ENCODE measurements at regions not wholly inside any gene's neighbourhood (a gene's known extent, or its start where the extent isn't known, plus 50 kb on each side); places are given as distances from the start of the nearest gene placed in this dataset.

DNA sequence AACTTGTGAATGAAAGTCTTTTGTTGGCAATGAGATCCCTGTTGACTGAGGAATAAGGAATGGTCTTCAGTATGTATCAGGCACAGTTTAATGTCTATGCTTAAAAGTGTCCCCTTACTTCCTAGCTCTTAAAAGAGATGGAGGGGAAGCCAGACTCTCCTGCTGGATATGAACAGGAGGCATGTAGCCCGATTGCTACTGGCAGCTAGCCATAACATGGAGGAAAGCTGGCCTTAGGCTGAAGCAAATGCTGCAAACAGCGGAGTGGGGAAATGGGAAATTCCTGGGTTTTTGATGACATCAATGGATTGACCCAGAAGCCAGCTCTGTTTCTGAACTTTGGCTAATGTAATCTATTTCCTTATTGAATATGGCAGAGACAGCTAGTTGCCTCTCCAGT lies 266.1 kb downstream of the SLC4A3 start:
- no peak overlapping the region for H2AFZ ChIP-seq
- TF ChIP-seq EZH2phosphoT487 (IDR thresholded peaks at IDR 0.05; ENCODE audit: insufficient read depth, low read depth), result no peak
- no peak for TF ChIP-seq EZH2 (IDR thresholded peaks at IDR 0.05; ENCODE audit: insufficient read depth, poor library complexity, severe bottlenecking)
- no peaks in the 10 kb centered on the region for H3K36me3 ChIP-seq (ENCODE audit: low read depth)
- DNase-seq, result no peak
- H3K4me1 ChIP-seq (ENCODE audit: insufficient read depth), result no peaks in the 10 kb centered on the region
- in situ Hi-C loops (cut with MboI), result no loop called here
- no peak overlapping the region for H3K27ac ChIP-seq
- H3K4me2 ChIP-seq (ENCODE audit: unreplicated experiment), result no peak overlapping the region
- no peaks in the 10 kb centered on the region for H3F3A ChIP-seq (ENCODE audit: insufficient read depth)
- no peak overlapping the region for H3K9ac ChIP-seq
- no peaks in the 10 kb centered on the region for H4K20me1 ChIP-seq (ENCODE audit: insufficient read depth)
- WGBS, 2 experiments (ENCODE audit: low coverage in 1 of 2, low lambda C conversion rate in 2 of 2, missing lambda C conversion rate in 2 of 2), result 17 to 19% methylated on average over 2 of the region's 2 CpGs
- H3K4me3 ChIP-seq, result no peak overlapping the region
- no peaks in the 10 kb centered on the region for H3K9me3 ChIP-seq (ENCODE audit: low read depth)
- no peaks in the 10 kb centered on the region for H3K9me2 ChIP-seq (ENCODE audit: insufficient read depth)
- no peaks in the 10 kb centered on the region; the same call in 1 of the 2 replicates for H3K27me3 ChIP-seq (replicated peaks; ENCODE audit: insufficient read depth)
- no peaks in the 10 kb centered on the region for H3K79me2 ChIP-seq (ENCODE audit: insufficient read depth)

- DNase-seq, result no peak
- 1 to 3% methylated on average over 3 of the region's 3 CpGs for WGBS, 2 experiments (ENCODE audit: low coverage in 1 of 2, low lambda C conversion rate in 2 of 2, missing lambda C conversion rate in 2 of 2)
- no peak overlapping the region for H3K9ac ChIP-seq
- no peak overlapping the region for H3K27ac ChIP-seq
- H3K27me3 ChIP-seq (replicated peaks; ENCODE audit: insufficient read depth), result no peaks in the 10 kb centered on the region; the same call in 1 of the 2 replicates
- H3K9me2 ChIP-seq (ENCODE audit: insufficient read depth), result no peaks in the 10 kb centered on the region
- no peaks in the 10 kb centered on the region for H3K36me3 ChIP-seq (ENCODE audit: low read depth)
- H3K4me1 ChIP-seq (ENCODE audit: insufficient read depth), result no peaks in the 10 kb centered on the region
- TF ChIP-seq EZH2phosphoT487 (IDR thresholded peaks at IDR 0.05; ENCODE audit: insufficient read depth, low read depth) (no peak), EZH2 (IDR thresholded peaks at IDR 0.05; ENCODE audit: insufficient read depth, poor library complexity, severe bottlenecking) (no peak)
- H3K9me3 ChIP-seq (ENCODE audit: low read depth), result no peaks in the 10 kb centered on the region
- H3F3A ChIP-seq (ENCODE audit: insufficient read depth), result no peaks in the 10 kb centered on the region
- in situ Hi-C loops (cut with MboI), result no loop called here
- H3K4me2 ChIP-seq (ENCODE audit: unreplicated experiment), result no peak overlapping the region
- no peak overlapping the region for H2AFZ ChIP-seq
- no peak overlapping the region for H3K4me3 ChIP-seq
- no peaks in the 10 kb centered on the region for H3K79me2 ChIP-seq (ENCODE audit: insufficient read depth)
- H4K20me1 ChIP-seq (ENCODE audit: insufficient read depth), result no peaks in the 10 kb centered on the region
Observed at GRCh38 chr2:219897456-219897855, 270.0 kb downstream of the SLC4A3 start.

DNA sequence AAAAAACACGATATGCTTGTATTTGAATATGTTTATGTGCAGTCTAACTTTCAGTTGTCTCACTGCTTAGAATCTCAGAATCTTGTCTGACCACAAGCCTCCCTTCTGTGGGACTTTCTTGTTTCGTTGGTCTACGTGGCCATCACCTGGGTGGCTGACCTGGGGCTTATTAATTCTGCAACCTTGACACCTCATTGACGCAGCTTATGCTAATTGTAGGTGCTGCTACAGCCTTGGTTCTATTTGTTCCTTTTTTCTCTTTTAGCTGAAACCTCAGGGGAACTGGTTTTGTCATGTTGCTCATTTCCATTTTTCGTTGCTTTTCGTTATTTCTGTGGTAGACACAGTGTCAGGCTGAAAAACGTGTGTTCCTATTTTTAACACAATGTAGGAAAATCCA lies 273.7 kb downstream of the SLC4A3 start:
- Histone ChIP-seq H3F3A (ENCODE audit: insufficient read depth) (no peaks in the 10 kb centered on the region), H2AFZ (no peak overlapping the region), H3K4me1 (ENCODE audit: insufficient read depth) (no peaks in the 10 kb centered on the region), H3K4me3 (no peak overlapping the region), H3K36me3 (ENCODE audit: low read depth) (no peaks in the 10 kb centered on the region), H3K79me2 (ENCODE audit: insufficient read depth) (no peaks in the 10 kb centered on the region), H3K9me2 (ENCODE audit: insufficient read depth) (no peaks in the 10 kb centered on the region), H3K27ac (no peak overlapping the region), H4K20me1 (ENCODE audit: insufficient read depth) (no peaks in the 10 kb centered on the region), H3K9ac (no peak overlapping the region), H3K9me3 (ENCODE audit: low read depth) (no peaks in the 10 kb centered on the region), H3K27me3 (replicated peaks; ENCODE audit: insufficient read depth) (peaks cover 4% of the 10 kb centered on the region; the same call in 1 of the 2 replicates), H3K4me2 (ENCODE audit: unreplicated experiment) (no peak overlapping the region)
- 46 to 51% methylated on average over 7 of the region's 7 CpGs for WGBS, 2 experiments (ENCODE audit: low coverage in 1 of 2, low lambda C conversion rate in 2 of 2, missing lambda C conversion rate in 2 of 2)
- no peak for TF ChIP-seq EZH2 (IDR thresholded peaks at IDR 0.05; ENCODE audit: insufficient read depth, poor library complexity, severe bottlenecking)
- no peak for TF ChIP-seq EZH2phosphoT487 (IDR thresholded peaks at IDR 0.05; ENCODE audit: insufficient read depth, low read depth)
- no peak for DNase-seq
- in situ Hi-C loops (cut with MboI), result no loop called here

- Histone ChIP-seq H3K79me2 (ENCODE audit: insufficient read depth) (no peaks in the 10 kb centered on the region), H3K9me2 (ENCODE audit: insufficient read depth) (no peaks in the 10 kb centered on the region), H3K36me3 (ENCODE audit: low read depth) (no peaks in the 10 kb centered on the region), H3K9ac (no peak overlapping the region), H2AFZ (no peak overlapping the region), H3K27me3 (replicated peaks; ENCODE audit: insufficient read depth) (peaks cover 4% of the 10 kb centered on the region; the same call in 1 of the 2 replicates), H3K4me2 (ENCODE audit: unreplicated experiment) (no peak overlapping the region), H3K9me3 (ENCODE audit: low read depth) (no peaks in the 10 kb centered on the region), H3K4me1 (ENCODE audit: insufficient read depth) (no peaks in the 10 kb centered on the region), H4K20me1 (ENCODE audit: insufficient read depth) (no peaks in the 10 kb centered on the region), H3F3A (ENCODE audit: insufficient read depth) (no peaks in the 10 kb centered on the region), H3K27ac (no peak overlapping the region), H3K4me3 (no peak overlapping the region)
- no peak for DNase-seq
- TF ChIP-seq EZH2 (IDR thresholded peaks at IDR 0.05; ENCODE audit: insufficient read depth, poor library complexity, severe bottlenecking) (no peak), EZH2phosphoT487 (IDR thresholded peaks at IDR 0.05; ENCODE audit: insufficient read depth, low read depth) (no peak)
- 36 to 39% methylated on average over 10 of the region's 10 CpGs for WGBS, 2 experiments (ENCODE audit: low coverage in 1 of 2, low lambda C conversion rate in 2 of 2, missing lambda C conversion rate in 2 of 2)
- in situ Hi-C loops (cut with MboI), result no loop called here
Observed at GRCh38 chr2:219902891-219903552, 275.6 kb downstream of the SLC4A3 start.
